GM23338 (cell line): ENCODE measurements at regions not wholly inside any gene's neighbourhood (a gene's known extent, or its start where the extent isn't known, plus 50 kb on each side); places are given as distances from the start of the nearest gene placed in this dataset.

Experiments used
- ATAC-seq: fragments of 200-7000 bp; cut with Tn5 transposase; 3 replicates; pipeline ENCODE4 v1.9.1; 2020
- DNase-seq: peaks from one replicate; pipeline ENCODE4 v3.0.0-alpha.2; 2015; ENCODE audit warnings: low spot score
- H2AFZ ChIP-seq: fragments of 200-600 bp; sonication (generic); 2 replicates; pipeline ENCODE4 v1.8.0; 2016; ENCODE audit warnings: antibody characterized with exemption, mild to moderate bottlenecking, moderate library complexity
- H3F3A ChIP-seq: fragments of 200-600 bp; sonication (generic); replicated peaks from 2 replicates; pipeline ENCODE4 v1.8.0; 2017; ENCODE audit warnings: antibody characterized with exemption, mixed run types, low read depth
- H3K27ac ChIP-seq: fragments of 200-600 bp; sonication (generic); 2 replicates; pipeline ENCODE4 v1.6.1; 2016; ENCODE audit warnings: low read depth
- H3K27me3 ChIP-seq: fragments of 200-600 bp; sonication (generic); 2 replicates; pipeline ENCODE4 v1.8.0; 2016; ENCODE audit warnings: mild to moderate bottlenecking, mixed run types, moderate library complexity; ENCODE audit not compliant: insufficient read depth
- H3K36me3 ChIP-seq: fragments of 200-600 bp; sonication (generic); 2 replicates; pipeline ENCODE4 v1.8.0; 2016; ENCODE audit warnings: mild to moderate bottlenecking; ENCODE audit not compliant: insufficient read depth
- H3K4me1 ChIP-seq: fragments of 200-600 bp; sonication (generic); 2 replicates; pipeline ENCODE4 v1.8.0; 2016; ENCODE audit warnings: mild to moderate bottlenecking, moderate library complexity; ENCODE audit not compliant: insufficient read depth
- H3K4me2 ChIP-seq: fragments of 200-600 bp; sonication (generic); 2 replicates; pipeline ENCODE4 v1.7.1; 2017; ENCODE audit warnings: mixed run types
- H3K4me3 ChIP-seq: fragments of 200-600 bp; sonication (generic); 2 replicates; pipeline ENCODE4 v1.6.1; 2016; ENCODE audit warnings: mixed run types
- H3K79me2 ChIP-seq: fragments of 200-600 bp; sonication (generic); replicated peaks from 2 replicates; pipeline ENCODE4 v1.8.0; 2017; ENCODE audit warnings: mild to moderate bottlenecking; ENCODE audit not compliant: insufficient read depth
- H3K9me2 ChIP-seq: fragments of 200-600 bp; sonication (generic); 2 replicates; pipeline ENCODE4 v1.8.0; 2017; ENCODE audit not compliant: insufficient read depth
- H4K20me1 ChIP-seq: fragments of 200-600 bp; sonication (generic); replicated peaks from 2 replicates; pipeline ENCODE4 v1.8.0; 2017; ENCODE audit warnings: mild to moderate bottlenecking; ENCODE audit not compliant: insufficient read depth
- H3K27ac Mint-ChIP-seq: 2 replicates; pipeline ENCODE4 v1.8.0; 2020; ENCODE audit warnings: inconsistent platforms, mild to moderate bottlenecking, moderate library complexity, mixed read lengths
- H3K27me3 Mint-ChIP-seq: 3 replicates; pipeline ENCODE4 v1.8.0; 2022; ENCODE audit warnings: low read depth, mild to moderate bottlenecking, moderate library complexity, mixed read lengths, inconsistent platforms; ENCODE audit not compliant: insufficient read depth, poor library complexity
- H3K36me3 Mint-ChIP-seq: 3 replicates; pipeline ENCODE4 v1.8.0; 2021; ENCODE audit warnings: low read depth, mild to moderate bottlenecking, inconsistent platforms, moderate library complexity, mixed read lengths
- H3K4me1 Mint-ChIP-seq: 3 replicates; pipeline ENCODE4 v1.8.0; 2020; ENCODE audit warnings: mild to moderate bottlenecking, inconsistent platforms, mixed read lengths
- H3K4me3 Mint-ChIP-seq: 3 replicates; pipeline ENCODE4 v1.8.0; 2021; ENCODE audit warnings: moderate library complexity, mild to moderate bottlenecking, inconsistent platforms, mixed read lengths
- H3K9me3 Mint-ChIP-seq: 3 replicates; pipeline ENCODE4 v1.8.0; 2020; ENCODE audit warnings: moderate library complexity, mild to moderate bottlenecking, inconsistent platforms, mixed read lengths
- CREB1 ChIP-seq: fragments of 250-450 bp; sonication (Bioruptor Pico); IDR thresholded peaks from 2 replicates; pipeline ENCODE4 v1.5.0; 2020; ENCODE audit warnings: low read depth, mild to moderate bottlenecking, moderate library complexity
- CTCF ChIP-seq, 2 experiments: fragments of 200-600 bp in 1 of 2; sonication (generic) in 1 of 2; conservative IDR thresholded peaks; 2 replicates each; pipeline versions ENCODE4 v1.5.1 to v1.6.1; 2016 to 2017; ENCODE audit warnings: antibody characterized with exemption in 2 of 2, low read depth in 2 of 2, mild to moderate bottlenecking in 2 of 2, moderate library complexity in 1 of 2
- ETS1 ChIP-seq: IDR thresholded peaks from 2 replicates; pipeline ENCODE4 v1.6.1; 2016; ENCODE audit warnings: antibody characterized with exemption
- EZH2phosphoT487 ChIP-seq: fragments of 200-600 bp; sonication (generic); IDR thresholded peaks from one replicate; pipeline ENCODE4 v1.8.1; 2018; ENCODE audit warnings: antibody characterized with exemption; ENCODE audit not compliant: unreplicated experiment
- JUNB ChIP-seq: IDR thresholded peaks from one replicate; pipeline ENCODE4 v1.6.1; 2016; ENCODE audit warnings: antibody characterized with exemption; ENCODE audit not compliant: unreplicated experiment
- NANOG ChIP-seq: IDR thresholded peaks from 2 replicates; pipeline ENCODE4 v1.6.1; 2016; ENCODE audit warnings: antibody characterized with exemption, borderline replicate concordance
- REST ChIP-seq: IDR thresholded peaks from one replicate; pipeline ENCODE4 v1.6.1; 2018; ENCODE audit warnings: antibody characterized with exemption; ENCODE audit not compliant: unreplicated experiment
- STAT1 ChIP-seq: IDR thresholded peaks from one replicate; pipeline ENCODE4 v1.6.1; 2016; ENCODE audit warnings: antibody characterized with exemption; ENCODE audit not compliant: unreplicated experiment
- ZNF114 ChIP-seq: fragments of 250-450 bp; sonication (Bioruptor Pico); IDR thresholded peaks from 2 replicates; pipeline ENCODE4 v1.5.0; 2020; ENCODE audit warnings: mild to moderate bottlenecking, moderate library complexity

GRCh38 chr1:106360252-106360651 is 696.2 kb upstream of the PRMT6 start:
- Histone ChIP-seq H3K9me2 (no peaks in the 10 kb centered on the region; the same call in 1 of the 2 replicates), H3K27me3 (no peaks in the 10 kb centered on the region), H4K20me1 (no peaks in the 10 kb centered on the region), H2AFZ (no peak overlapping the region), H3K36me3 (peaks cover 5% of the 10 kb centered on the region; the same call in 1 of the 2 replicates), H3K79me2 (no peaks in the 10 kb centered on the region), H3K4me2 (no peak overlapping the region), H3K27ac (no peak overlapping the region), H3F3A (no peaks in the 10 kb centered on the region), H3K4me3 (no peak overlapping the region), H3K4me1 (no peaks in the 10 kb centered on the region)
- Mint-ChIP-seq H3K27me3 (peaks cover 2% of the 10 kb centered on the region), H3K27ac (no peak overlapping the region), H3K4me3 (no peak overlapping the region), H3K36me3 (peaks cover 16% of the 10 kb centered on the region; the same call in 2 of the 3 replicates), H3K4me1 (no peaks in the 10 kb centered on the region), H3K9me3 (peaks cover 25% of the 10 kb centered on the region)
- ATAC-seq (no peak), DNase-seq (no peak)
- TF ChIP-seq NANOG: no peak
- TF ChIP-seq REST: no peak
- TF ChIP-seq STAT1: no peak
- no peak for TF ChIP-seq CREB1
- TF ChIP-seq ZNF114 (CRISPR knock-in tag): no peak
- TF ChIP-seq ETS1: no peak
- no peak for TF ChIP-seq EZH2phosphoT487

GRCh38 chr1:106366627-106367319 is 689.7 kb upstream of the PRMT6 start:
- H3K4me2 ChIP-seq: no peak overlapping the region
- H3K4me3 ChIP-seq: no peak overlapping the region
- Mint-ChIP-seq H3K27ac (no peak overlapping the region), H3K4me3 (no peak overlapping the region), H3K27me3 (peaks cover 2% of the 10 kb centered on the region), H3K9me3 (no peaks in the 10 kb centered on the region; the same call in 2 of the 3 replicates), H3K36me3 (no peaks in the 10 kb centered on the region), H3K4me1 (peaks cover 4% of the 10 kb centered on the region; the same call in 1 of the 3 replicates)
- TF ChIP-seq CTCF (conservative IDR thresholded peaks at IDR 0.05; ENCODE audit: low read depth in 2 of 2) (no peak), JUNB (no peak)
- H4K20me1 ChIP-seq: no peaks in the 10 kb centered on the region
- no peaks in the 10 kb centered on the region for H3K27me3 ChIP-seq
- H3K9me2 ChIP-seq: no peaks in the 10 kb centered on the region; the same call in 1 of the 2 replicates
- no peaks in the 10 kb centered on the region for H3K36me3 ChIP-seq
- peak; percentile 70; the same call in 2 of the 3 replicates for ATAC-seq
- no peak overlapping the region for H2AFZ ChIP-seq
- DNase-seq: peak; percentile 8
- no peaks in the 10 kb centered on the region; the same call in 1 of the 2 replicates for H3K4me1 ChIP-seq
- H3K79me2 ChIP-seq: no peaks in the 10 kb centered on the region
- H3K27ac ChIP-seq: no peak overlapping the region
- H3F3A ChIP-seq: no peaks in the 10 kb centered on the region
